CD1c-positive myeloid dendritic cell (primary cell): ENCODE measurements at regions not wholly inside any gene's neighbourhood (a gene's known extent, or its start where the extent isn't known, plus 50 kb on each side); places are given as distances from the start of the nearest gene placed in this dataset.

Experiments used
- DNase-seq: peaks from one replicate; pipeline ENCODE4 v3.0.0-alpha.2; 2016; ENCODE audit errors: extremely low spot score

GRCh38 chr9:126240835-126241234 lies 85.8 kb upstream of the MVB12B start:
- no peak for DNase-seq

DNA sequence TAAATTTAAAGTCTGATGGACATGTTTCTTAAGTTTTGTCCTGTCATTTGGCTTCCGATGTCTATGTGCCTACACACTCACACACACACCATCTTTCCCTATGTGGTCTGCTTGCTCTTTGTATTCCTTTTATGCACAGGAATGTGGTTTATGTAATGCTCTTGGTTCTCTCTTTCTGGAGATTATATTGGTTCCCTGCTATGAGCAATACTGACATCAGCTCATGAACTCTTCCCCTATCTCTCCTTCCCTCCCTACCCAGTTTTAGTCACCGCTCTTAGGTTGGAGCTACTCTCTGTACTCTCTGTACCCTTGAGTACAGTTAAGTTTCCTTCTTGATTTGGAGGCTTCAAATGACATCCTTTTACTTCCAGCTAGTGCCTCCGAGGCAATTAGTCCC lies 77.9 kb upstream of the MVB12B start:
- DNase-seq: no peak

- DNase-seq: no peak
These were observed 64.9 kb upstream of the MVB12B start for GRCh38 chr9:126261584-126262356.

GRCh38 chr9:126262738-126263137 lies 63.9 kb upstream of the MVB12B start:
- no peak for DNase-seq

GRCh38 chr9:126270556-126270955 lies 56.1 kb upstream of the MVB12B start:
- no peak for DNase-seq

GRCh38 chr9:126275386-126276001 lies 51.1 kb upstream of the MVB12B start:
- no peak for DNase-seq

- DNase-seq: no peak
These were observed 50.4 kb upstream of the MVB12B start for GRCh38 chr9:126276056-126276728.
